Gastrocnemius medialis (tissue), 4 donors: ENCODE measurements at regions not wholly inside any gene's neighbourhood (a gene's known extent, or its start where the extent isn't known, plus 50 kb on each side); places are given as distances from the start of the nearest gene placed in this dataset.

ENCODE experiments used
- POLR2A ChIP-seq, 2 donors: fragments of 450-650 bp; IDR thresholded peaks; one replicate each; pipeline ENCODE4 v1.6.1; 2017; ENCODE audit warnings: antibody characterized with exemption in 2 of 2, mild to moderate bottlenecking in 2 of 2, moderate library complexity in 2 of 2
- TF ChIP-seq, protein P1 (sequence below), 5 experiments: fragments of 450-650 bp in 3 of 5; fragments of 200-600 bp in 2 of 5; sonication (generic) in 2 of 5; IDR thresholded peaks in 4 of 5; conservative IDR thresholded peaks in 1 of 5; 1 replicate in 4 of 5; 2 replicates in 1 of 5; pipeline ENCODE4 v1.5.1; 2016 to 2019; ENCODE audit warnings: antibody characterized with exemption in 5 of 5, mild to moderate bottlenecking in 3 of 5, moderate library complexity in 3 of 5

DNA sequence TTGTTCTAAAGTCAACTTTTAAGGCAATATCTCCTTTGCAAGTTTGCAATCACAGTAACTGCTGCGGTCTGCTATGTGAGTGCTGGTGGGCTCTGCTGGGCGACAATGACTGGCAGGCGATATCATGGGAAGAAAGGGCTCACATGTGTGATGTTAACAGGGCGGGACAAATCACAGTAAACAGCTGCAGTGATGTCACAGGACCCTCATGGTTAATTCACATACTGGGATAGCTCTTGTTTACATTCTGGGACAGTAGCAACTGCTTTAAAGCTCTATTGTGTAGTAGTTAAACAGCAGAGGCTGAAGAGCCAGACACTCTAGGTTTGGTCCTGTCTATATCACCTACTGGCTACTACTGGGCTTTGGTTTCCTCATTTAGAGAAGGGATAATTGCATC lies 257.2 kb upstream of the ASIC2 start:
- TF ChIP-seq, protein P1, sequence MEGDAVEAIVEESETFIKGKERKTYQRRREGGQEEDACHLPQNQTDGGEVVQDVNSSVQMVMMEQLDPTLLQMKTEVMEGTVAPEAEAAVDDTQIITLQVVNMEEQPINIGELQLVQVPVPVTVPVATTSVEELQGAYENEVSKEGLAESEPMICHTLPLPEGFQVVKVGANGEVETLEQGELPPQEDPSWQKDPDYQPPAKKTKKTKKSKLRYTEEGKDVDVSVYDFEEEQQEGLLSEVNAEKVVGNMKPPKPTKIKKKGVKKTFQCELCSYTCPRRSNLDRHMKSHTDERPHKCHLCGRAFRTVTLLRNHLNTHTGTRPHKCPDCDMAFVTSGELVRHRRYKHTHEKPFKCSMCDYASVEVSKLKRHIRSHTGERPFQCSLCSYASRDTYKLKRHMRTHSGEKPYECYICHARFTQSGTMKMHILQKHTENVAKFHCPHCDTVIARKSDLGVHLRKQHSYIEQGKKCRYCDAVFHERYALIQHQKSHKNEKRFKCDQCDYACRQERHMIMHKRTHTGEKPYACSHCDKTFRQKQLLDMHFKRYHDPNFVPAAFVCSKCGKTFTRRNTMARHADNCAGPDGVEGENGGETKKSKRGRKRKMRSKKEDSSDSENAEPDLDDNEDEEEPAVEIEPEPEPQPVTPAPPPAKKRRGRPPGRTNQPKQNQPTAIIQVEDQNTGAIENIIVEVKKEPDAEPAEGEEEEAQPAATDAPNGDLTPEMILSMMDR (IDR thresholded peaks at IDR 0.05 in 4 of 5, conservative IDR thresholded peaks at IDR 0.05 in 1 of 5) = no peak
- TF ChIP-seq POLR2A (IDR thresholded peaks at IDR 0.05) = no peak
